Stomach (tissue), 8 donors: ENCODE measurements at regions not wholly inside any gene's neighbourhood (a gene's known extent, or its start where the extent isn't known, plus 50 kb on each side); places are given as distances from the start of the nearest gene placed in this dataset.

ENCODE experiments used
- DNase-seq, 2 donors: peaks; one replicate each; pipeline versions ENCODE4 v3.0.0 to v3.0.0-alpha.2; 2013 to 2019
- H3K27ac ChIP-seq, 5 donors: fragments of 200-600 bp in 4 of 5; sonication (generic) in 4 of 5; one replicate each; pipeline ENCODE4 v1.5.1; 2013 to 2019; ENCODE audit warnings: mild to moderate bottlenecking in 1 of 5, moderate library complexity in 1 of 5
- H3K27me3 ChIP-seq, 3 donors: fragments of 200-600 bp; sonication (generic); one replicate each; pipeline ENCODE4 v1.5.1; 2017 to 2019; ENCODE audit warnings: mixed run types in 1 of 3
- H3K36me3 ChIP-seq, 4 donors: fragments of 200-600 bp; sonication (generic); 1 replicate in 3 of 4; 2 replicates in 1 of 4; pipeline ENCODE4 v1.5.1; 2016 to 2019
- H3K4me1 ChIP-seq, 4 donors: fragments of 200-600 bp; sonication (generic); one replicate each; pipeline ENCODE4 v1.5.1; 2016 to 2019
- H3K4me3 ChIP-seq, 4 donors: fragments of 200-600 bp; sonication (generic) in 3 of 4; one replicate each; pipeline ENCODE4 v1.5.1; 2016 to 2019; ENCODE audit warnings: mild to moderate bottlenecking in 1 of 4
- H3K9me3 ChIP-seq, 4 donors: fragments of 200-600 bp; sonication (generic); one replicate each; pipeline ENCODE4 v1.5.1; 2016 to 2019
- CTCF ChIP-seq, 7 experiments: fragments of 450-650 bp in 4 of 7; fragments of 200-600 bp in 3 of 7; sonication (generic) in 3 of 7; IDR thresholded peaks; one replicate each; pipeline ENCODE4 v1.5.1; 2016 to 2019; ENCODE audit warnings: antibody characterized with exemption in 7 of 7, control low read depth in 2 of 7, mild to moderate bottlenecking in 1 of 7
- EP300 ChIP-seq: sonication (generic); formaldehyde crosslinking; IDR thresholded peaks from one replicate; pipeline ENCODE4 v1.6.1; 2017; ENCODE audit warnings: antibody characterized with exemption
- POLR2A ChIP-seq, 4 donors: fragments of 450-650 bp; IDR thresholded peaks; one replicate each; pipeline ENCODE4 v1.6.1; 2016; ENCODE audit warnings: antibody characterized with exemption in 4 of 4, control low read depth in 2 of 4, mild to moderate bottlenecking in 1 of 4, moderate library complexity in 1 of 4
- POLR2AphosphoS5 ChIP-seq, 3 donors: sonication (generic); formaldehyde crosslinking; IDR thresholded peaks; one replicate each; pipeline ENCODE4 v1.6.1; 2016; ENCODE audit warnings: antibody characterized with exemption in 3 of 3
- WGBS, 5 donors: extraction: QIAGEN DNeasy Blood & Tissue Kit in 3 of 5; methylation state at CpG; one replicate each; pipeline versions ENCODE4 v1.1.5 to v1.1.7; 2013 to 2018; 5-methylcytosine and 5-hydroxymethylcytosine counted together
- intact Hi-C: fragments of 100-400 bp; cut with DNase I; formaldehyde crosslinking; loops from one replicate; pipeline ENCODE4 v1.15.1; 2023; ENCODE audit warnings: low total_unique reads
- donor health status: healthy with polysubstance abuse.
- donor health status: Bipolar disorder and iron deficiency.
- donor health status: healthy.

- Histone ChIP-seq H3K27ac (no peak overlapping the region), H3K36me3 (no peaks in the 10 kb centered on the region), H3K4me1 (no peaks in the 10 kb centered on the region), H3K9me3 (no peaks in the 10 kb centered on the region), H3K4me3 (no peak overlapping the region), H3K27me3 (no peaks in the 10 kb centered on the region)
- WGBS, 5 donors: 87 to 93% (median 91%) methylated on average over 6 of the region's 6 CpGs
- DNase-seq: no peak
- TF ChIP-seq EP300: no peak
- TF ChIP-seq POLR2AphosphoS5 (IDR thresholded peaks at IDR 0.05): no peak
- TF ChIP-seq CTCF (IDR thresholded peaks at IDR 0.05): no peak
- TF ChIP-seq POLR2A (IDR thresholded peaks at IDR 0.05): no peak
- intact Hi-C loops: no loop called here
Measured at GRCh38 chr9:79885093-79885857, 313.5 kb downstream of the TLE4 start.

GRCh38 chr9:79884546-79884945 lies 312.8 kb downstream of the TLE4 start:
- DNase-seq: no peak
- intact Hi-C loops: no loop called here
- TF ChIP-seq EP300: no peak
- no peak for TF ChIP-seq CTCF (IDR thresholded peaks at IDR 0.05)
- TF ChIP-seq POLR2AphosphoS5 (IDR thresholded peaks at IDR 0.05): no peak
- no peak for TF ChIP-seq POLR2A (IDR thresholded peaks at IDR 0.05)
- Histone ChIP-seq H3K4me1 (no peaks in the 10 kb centered on the region), H3K4me3 (no peak overlapping the region), H3K36me3 (no peaks in the 10 kb centered on the region), H3K27me3 (no peaks in the 10 kb centered on the region), H3K9me3 (no peaks in the 10 kb centered on the region), H3K27ac (no peak overlapping the region)
- 56 to 81% (median 75%) methylated on average over 4 of the region's 4 CpGs for WGBS, 5 donors

GRCh38 chr9:79883073-79883645 lies 311.4 kb downstream of the TLE4 start:
- TF ChIP-seq POLR2AphosphoS5 (IDR thresholded peaks at IDR 0.05) (no peak), CTCF (IDR thresholded peaks at IDR 0.05) (no peak), POLR2A (IDR thresholded peaks at IDR 0.05) (no peak), EP300 (no peak)
- Histone ChIP-seq H3K9me3 (no peaks in the 10 kb centered on the region), H3K4me3 (no peak overlapping the region), H3K27ac (no peak overlapping the region), H3K27me3 (no peaks in the 10 kb centered on the region), H3K4me1 (no peaks in the 10 kb centered on the region), H3K36me3 (no peaks in the 10 kb centered on the region)
- DNase-seq: peak in 1 of 2 donors; percentile 39
- intact Hi-C loops: no loop called here
- 79 to 88% (median 80%) methylated on average over 2 to 3 of the region's 3 CpGs for WGBS, 5 donors

- H3K27ac ChIP-seq: no peak overlapping the region
- TF ChIP-seq CTCF (IDR thresholded peaks at IDR 0.05) (no peak), POLR2A (IDR thresholded peaks at IDR 0.05) (no peak), POLR2AphosphoS5 (IDR thresholded peaks at IDR 0.05) (no peak), EP300 (no peak)
- no peak overlapping the region for H3K4me3 ChIP-seq
- no peaks in the 10 kb centered on the region for H3K4me1 ChIP-seq
- H3K36me3 ChIP-seq: no peaks in the 10 kb centered on the region
- no peaks in the 10 kb centered on the region for H3K27me3 ChIP-seq
- no peaks in the 10 kb centered on the region for H3K9me3 ChIP-seq
- intact Hi-C loops: no loop called here
- no peak for DNase-seq
Measured at GRCh38 chr9:79880626-79881025, 308.9 kb downstream of the TLE4 start.
